ENCODE measurements at regions not wholly inside any gene's neighbourhood (a gene's known extent, or its start where the extent isn't known, plus 50 kb on each side); places are given as distances from the start of the nearest gene placed in this dataset.

DNA sequence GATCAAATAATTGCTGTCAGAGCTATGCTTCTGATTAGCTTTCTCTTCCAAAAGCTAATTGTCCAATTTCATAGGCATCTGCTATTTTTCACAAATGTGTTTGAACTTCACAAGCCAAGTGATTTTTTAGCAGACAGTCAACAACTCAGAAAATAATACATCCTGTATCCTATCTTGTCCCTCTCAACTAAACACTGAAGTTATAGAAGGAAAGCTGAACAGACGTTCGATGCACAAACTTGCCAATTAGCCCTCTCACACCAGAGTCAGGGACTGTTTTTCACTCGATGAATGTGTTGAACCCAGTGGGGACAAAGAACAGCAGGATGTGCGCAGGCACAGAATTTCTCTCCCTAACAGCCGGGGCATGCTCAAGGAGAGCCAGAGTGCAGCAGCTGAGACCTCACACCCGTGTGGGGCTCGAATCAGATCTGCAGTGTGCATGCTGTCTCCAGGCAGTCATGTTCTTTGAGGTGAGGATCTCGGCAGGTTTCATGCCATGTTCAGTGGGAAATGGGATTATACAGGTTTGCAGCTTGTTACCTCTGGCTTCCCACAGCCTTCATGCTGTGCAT is 246.7 kb upstream of the SDK2 start:
- TF ChIP-seq EZH2 (IDR thresholded peaks at IDR 0.05; ENCODE audit: borderline replicate concordance, low read length) (no peak), CTCF (IDR thresholded peaks at IDR 0.05; ENCODE audit: low read length) (no peak)

All from OCI-LY1 (cell line).